ENCODE measurements at regions not wholly inside any gene's neighbourhood (a gene's known extent, or its start where the extent isn't known, plus 50 kb on each side); places are given as distances from the start of the nearest gene placed in this dataset.
"Not testable (repeated sequence)": the region's sequence is repeated elsewhere in the genome, so short reads cannot be mapped to it uniquely, and the experiment has no call there.

DNA sequence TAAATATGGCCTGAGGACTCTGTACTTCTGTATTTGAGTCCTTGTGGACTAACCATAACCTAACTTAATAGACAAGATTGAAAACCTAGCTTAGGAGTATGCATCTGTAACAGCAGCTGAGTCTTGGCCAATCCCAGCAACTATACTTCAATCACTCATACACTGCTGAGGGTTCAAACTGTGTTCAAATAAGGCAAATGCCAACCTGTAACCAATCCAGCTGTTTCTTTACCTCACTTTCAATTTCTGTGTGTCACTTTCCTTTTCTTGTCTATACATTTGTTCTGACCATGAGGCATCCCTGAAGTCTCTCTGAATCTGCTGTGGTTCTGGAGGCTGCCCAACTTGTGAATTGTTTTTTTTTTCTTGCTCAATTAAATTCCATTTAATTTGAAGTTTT lies 57.9 kb upstream of the GOLGA8O start:
- H3F3A ChIP-seq (ENCODE audit: insufficient read depth, low read length, poor library complexity, severe bottlenecking); H3K36me3 ChIP-seq (ENCODE audit: insufficient read depth, low read length); H3K4me2 ChIP-seq (ENCODE audit: low read length); H3K9ac ChIP-seq (ENCODE audit: low read length); H3K9me2 ChIP-seq (ENCODE audit: insufficient read depth, low read length); H3K4me3 ChIP-seq (ENCODE audit: low read length); H3K27me3 ChIP-seq (ENCODE audit: insufficient read depth, low read depth, low read length); H2AFZ ChIP-seq (ENCODE audit: low read depth, low read length); H3K79me2 ChIP-seq (replicated peaks; ENCODE audit: insufficient read depth, low read length); H4K20me1 ChIP-seq (ENCODE audit: insufficient read depth); H3K27ac ChIP-seq (ENCODE audit: low read length); H3K9me3 ChIP-seq (ENCODE audit: low read length): not testable (repeated sequence)

- H3K36me3 ChIP-seq (ENCODE audit: insufficient read depth, low read length); H3F3A ChIP-seq (ENCODE audit: insufficient read depth, low read length, poor library complexity, severe bottlenecking); H3K9me2 ChIP-seq (ENCODE audit: insufficient read depth, low read length); H3K27ac ChIP-seq (ENCODE audit: low read length); H3K4me3 ChIP-seq (ENCODE audit: low read length); H4K20me1 ChIP-seq (ENCODE audit: insufficient read depth); H3K4me2 ChIP-seq (ENCODE audit: low read length); H3K9ac ChIP-seq (ENCODE audit: low read length); H3K79me2 ChIP-seq (replicated peaks; ENCODE audit: insufficient read depth, low read length); H2AFZ ChIP-seq (ENCODE audit: low read depth, low read length); H3K27me3 ChIP-seq (ENCODE audit: insufficient read depth, low read depth, low read length); H3K9me3 ChIP-seq (ENCODE audit: low read length): not testable (repeated sequence)
These were observed 54.6 kb upstream of the GOLGA8O start for GRCh38 chr15:32510027-32510426.

DNA sequence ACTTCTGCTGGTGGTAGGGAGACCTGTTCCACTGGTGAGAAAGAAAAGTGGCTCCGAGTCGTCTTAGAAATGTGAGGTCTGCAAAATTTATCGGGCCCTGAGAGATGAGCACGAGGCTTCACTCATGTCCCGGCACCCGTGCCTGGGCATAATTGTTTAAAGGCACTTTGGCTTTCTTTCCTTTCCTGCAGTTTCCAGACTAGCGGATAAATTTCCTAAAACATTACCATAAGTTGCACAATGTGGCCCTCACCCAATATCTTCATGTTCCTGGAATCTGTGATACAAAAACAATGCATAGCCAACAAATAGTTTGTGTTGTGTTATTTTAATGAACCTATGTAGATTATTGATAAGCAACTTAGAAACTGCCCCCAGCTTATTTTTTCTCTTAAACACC lies 52.6 kb upstream of the GOLGA8O start:
- H2AFZ ChIP-seq (ENCODE audit: low read depth, low read length); H3K79me2 ChIP-seq (replicated peaks; ENCODE audit: insufficient read depth, low read length); H3K27me3 ChIP-seq (ENCODE audit: insufficient read depth, low read depth, low read length); H3K9me2 ChIP-seq (ENCODE audit: insufficient read depth, low read length); H3K9ac ChIP-seq (ENCODE audit: low read length); H3K9me3 ChIP-seq (ENCODE audit: low read length); H3K36me3 ChIP-seq (ENCODE audit: insufficient read depth, low read length); H3K27ac ChIP-seq (ENCODE audit: low read length); H3K4me2 ChIP-seq (ENCODE audit: low read length); H4K20me1 ChIP-seq (ENCODE audit: insufficient read depth); H3F3A ChIP-seq (ENCODE audit: insufficient read depth, low read length, poor library complexity, severe bottlenecking); H3K4me3 ChIP-seq (ENCODE audit: low read length): not testable (repeated sequence)

DNA sequence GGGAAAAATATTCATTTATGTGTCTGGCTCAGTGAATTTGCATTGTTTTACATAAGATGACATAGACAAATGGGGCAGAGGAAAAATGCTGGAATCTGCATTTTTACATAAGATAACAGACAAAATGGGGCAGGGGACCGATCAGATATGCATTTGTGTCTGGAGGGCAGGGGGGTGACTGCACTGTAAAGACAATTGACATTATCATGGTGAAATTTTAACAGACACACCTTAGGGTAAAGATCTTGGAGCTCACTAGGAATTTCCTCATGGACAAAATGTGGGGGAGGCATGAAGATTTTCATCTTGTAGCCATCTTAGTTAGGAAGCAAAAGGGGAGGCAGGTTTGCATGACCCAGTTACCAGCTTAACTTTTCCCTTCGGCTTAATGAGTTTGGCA lies 51.4 kb upstream of the GOLGA8O start:
- not testable (repeated sequence) for H3K9ac ChIP-seq (ENCODE audit: low read length); H3K9me2 ChIP-seq (ENCODE audit: insufficient read depth, low read length); H3K27me3 ChIP-seq (ENCODE audit: insufficient read depth, low read depth, low read length); H3K4me3 ChIP-seq (ENCODE audit: low read length); H4K20me1 ChIP-seq (ENCODE audit: insufficient read depth); H2AFZ ChIP-seq (ENCODE audit: low read depth, low read length); H3K4me2 ChIP-seq (ENCODE audit: low read length); H3K79me2 ChIP-seq (replicated peaks; ENCODE audit: insufficient read depth, low read length); H3K27ac ChIP-seq (ENCODE audit: low read length); H3F3A ChIP-seq (ENCODE audit: insufficient read depth, low read length, poor library complexity, severe bottlenecking); H3K9me3 ChIP-seq (ENCODE audit: low read length); H3K36me3 ChIP-seq (ENCODE audit: insufficient read depth, low read length)

DNA sequence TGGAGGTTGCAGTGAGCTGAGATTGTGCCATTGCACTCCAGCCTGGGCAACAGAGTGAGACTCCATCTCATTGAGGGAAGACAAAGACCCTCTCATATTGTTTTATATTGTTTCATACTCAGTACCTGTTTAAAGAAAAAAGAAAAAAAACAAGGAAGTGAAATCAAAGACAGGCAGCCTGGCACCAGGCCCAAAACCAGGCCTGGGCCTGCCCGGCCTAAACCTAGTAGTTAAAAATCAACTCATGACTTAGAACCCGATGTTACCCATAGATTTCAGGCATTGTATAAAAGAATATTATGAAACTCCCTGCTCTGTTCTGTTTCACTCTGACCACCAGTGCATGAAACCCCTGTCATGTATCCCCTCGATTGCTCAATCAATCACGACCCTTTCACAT lies 50.2 kb upstream of the GOLGA8O start:
- not testable (repeated sequence) for H3F3A ChIP-seq (ENCODE audit: insufficient read depth, low read length, poor library complexity, severe bottlenecking); H3K4me2 ChIP-seq (ENCODE audit: low read length); H3K27me3 ChIP-seq (ENCODE audit: insufficient read depth, low read depth, low read length); H3K9me2 ChIP-seq (ENCODE audit: insufficient read depth, low read length); H3K27ac ChIP-seq (ENCODE audit: low read length); H2AFZ ChIP-seq (ENCODE audit: low read depth, low read length); H3K9ac ChIP-seq (ENCODE audit: low read length); H3K9me3 ChIP-seq (ENCODE audit: low read length); H3K4me3 ChIP-seq (ENCODE audit: low read length); H3K79me2 ChIP-seq (replicated peaks; ENCODE audit: insufficient read depth, low read length); H4K20me1 ChIP-seq (ENCODE audit: insufficient read depth); H3K36me3 ChIP-seq (ENCODE audit: insufficient read depth, low read length)

Measured in neural cell (in vitro differentiated cells).